HepG2 (cell line): ENCODE measurements at regions not wholly inside any gene's neighbourhood (a gene's known extent, or its start where the extent isn't known, plus 50 kb on each side); places are given as distances from the start of the nearest gene placed in this dataset.

ENCODE experiments used
- ATAC-seq: fragments of 200-7000 bp; cut with Tn5 transposase; 3 replicates; pipeline ENCODE4 v1.9.1; 2020; ENCODE audit warnings: mild to moderate bottlenecking, moderate library complexity
- BruUV-seq: library from RNA; stranded (reverse); fragments of 400-500 nt; replicated peaks from 2 replicates; lab custom pipeline; 2021; lab: Mats Ljungman, UMichigan
- CTCF ChIA-PET: fragments of 300-600 bp; formaldehyde crosslinking; extraction: SDS; loops from one replicate; lab custom pipeline; 2021; ENCODE audit warnings: low total read pairs, inconsistent platforms, low intra/inter-chr PET ratio; lab: Yijun Ruan, JAX
- POLR2A ChIA-PET: fragments of 350-600 bp; sonication (Branson Sonifier 250); formaldehyde crosslinking; loops from one replicate; lab custom pipeline; 2020; ENCODE audit warnings: antibody characterized with exemption, inconsistent platforms; lab: Yijun Ruan, JAX
- DNase-seq: peaks from one replicate; pipeline ENCODE4 v3.0.0-alpha.2; 2015; ENCODE audit warnings: low spot score
- FAIRE-seq: peaks from 3 replicates; lab custom pipeline; 2011; peaks lifted over from hg19 to GRCh38; lab: Jason Lieb, UNC
- H2AFZ ChIP-seq: one replicate; pipeline ENCODE4 v1.6.1; 2011; ENCODE audit warnings: low read length, inconsistent platforms
- H3K27ac ChIP-seq: fragments of 300-600 bp; 3 replicates; pipeline ENCODE4 v1.8.0; 2011; ENCODE audit warnings: mixed run types, mild to moderate bottlenecking, mixed read lengths, low read length, inconsistent platforms; ENCODE audit not compliant: insufficient read depth; ENCODE audit errors: extremely low read length
- H3K27me3 ChIP-seq, 2 experiments: fragments of 200-600 bp in 1 of 2; 2 replicates in 1 of 2; 3 replicates in 1 of 2; pipeline versions ENCODE4 v1.6.0 to v1.8.0; 2011; ENCODE audit warnings: low read length in 2 of 2, mild to moderate bottlenecking in 2 of 2, moderate library complexity in 2 of 2, inconsistent platforms in 1 of 2; ENCODE audit not compliant: insufficient read depth in 2 of 2, control insufficient read depth in 1 of 2
- H3K36me3 ChIP-seq, 2 experiments: fragments of 200-600 bp in 1 of 2; replicated peaks in 1 of 2; 2 replicates in 1 of 2; 3 replicates in 1 of 2; pipeline versions ENCODE4 v1.5.1 to v1.8.0; 2011; ENCODE audit warnings: low read length in 2 of 2, inconsistent platforms in 1 of 2; ENCODE audit not compliant: insufficient read depth in 2 of 2, control insufficient read depth in 1 of 2
- H3K4me1 ChIP-seq: 2 replicates; pipeline ENCODE4 v1.5.1; 2012; ENCODE audit warnings: low read length, inconsistent platforms; ENCODE audit not compliant: insufficient read depth
- H3K4me2 ChIP-seq: 2 replicates; pipeline ENCODE4 v1.6.0; 2011; ENCODE audit warnings: low read depth, low read length, inconsistent platforms
- H3K4me3 ChIP-seq, 3 experiments: fragments of 200-600 bp in 1 of 3; sonication (generic), shearing (Covaris generic) in 1 of 3; replicated peaks in 1 of 3; 2 replicates each; pipeline ENCODE4 v1.5.1; 2011 to 2016; ENCODE audit warnings: low read length in 3 of 3, inconsistent platforms in 2 of 3, low read depth in 2 of 3, mild to moderate bottlenecking in 2 of 3, control low read depth in 1 of 3, mixed read lengths in 1 of 3; ENCODE audit not compliant: insufficient read depth in 1 of 3
- H3K79me2 ChIP-seq: one replicate; pipeline ENCODE4 v1.6.1; 2011; ENCODE audit warnings: low read length, inconsistent platforms; ENCODE audit not compliant: insufficient read depth
- H3K9ac ChIP-seq: 2 replicates; pipeline ENCODE4 v1.6.0; 2011; ENCODE audit warnings: mild to moderate bottlenecking, low read depth, low read length, inconsistent platforms; ENCODE audit not compliant: insufficient read depth
- H3K9me3 ChIP-seq: 2 replicates; pipeline ENCODE4 v1.5.1; 2012; ENCODE audit warnings: mild to moderate bottlenecking, low read length
- H4K20me1 ChIP-seq: 2 replicates; pipeline ENCODE4 v1.6.0; 2011; ENCODE audit warnings: inconsistent platforms, mild to moderate bottlenecking, low read length, moderate library complexity; ENCODE audit not compliant: insufficient read depth
- FOXK2 ChIP-seq: fragments of 450-650 bp; IDR thresholded peaks from 2 replicates; pipeline ENCODE4 v1.6.1; 2016
- IKZF4 ChIP-seq: sonication (generic); formaldehyde crosslinking; IDR thresholded peaks from 2 replicates; pipeline ENCODE4 v1.5.1; 2020; ENCODE audit warnings: borderline replicate concordance, mild to moderate bottlenecking, low read depth, missing genetic modification reagents; ENCODE audit errors: not compliant biosample characterization
- KDM4B ChIP-seq: sonication (generic); formaldehyde crosslinking; IDR thresholded peaks from 2 replicates; pipeline ENCODE4 v1.4.0; 2020; ENCODE audit warnings: missing genetic modification reagents
- MBD4 ChIP-seq: IDR thresholded peaks from 2 replicates; pipeline ENCODE4 v1.6.1; 2012; ENCODE audit warnings: low read length, inconsistent platforms, borderline replicate concordance
- RBAK ChIP-seq: sonication (generic); formaldehyde crosslinking; IDR thresholded peaks from 2 replicates; pipeline ENCODE4 v1.5.1; 2020; ENCODE audit warnings: mild to moderate bottlenecking, missing genetic modification reagents
- SRSF9 ChIP-seq: fragments of 200-400 bp; formaldehyde crosslinking; IDR thresholded peaks from 2 replicates; pipeline ENCODE4 v1.6.1; 2018; ENCODE audit warnings: borderline replicate concordance, mild to moderate bottlenecking, low read depth, low read length; ENCODE audit not compliant: insufficient read depth, poor library complexity, severe bottlenecking
- ZBTB1 ChIP-seq: sonication (generic); formaldehyde crosslinking; IDR thresholded peaks from 2 replicates; pipeline ENCODE4 v1.4.0; 2020; ENCODE audit warnings: missing genetic modification reagents, borderline replicate concordance
- ZFX ChIP-seq: sonication (generic); formaldehyde crosslinking; IDR thresholded peaks from 2 replicates; pipeline ENCODE4 v1.4.0; 2020; ENCODE audit warnings: mild to moderate bottlenecking, low read depth, missing genetic modification reagents, moderate library complexity
- ZNF180 ChIP-seq: sonication (generic); formaldehyde crosslinking; IDR thresholded peaks from 2 replicates; pipeline ENCODE4 v1.4.0; 2020; ENCODE audit warnings: low read depth, missing genetic modification reagents, borderline replicate concordance
- ZNF326 ChIP-seq: sonication (generic); formaldehyde crosslinking; IDR thresholded peaks from 2 replicates; pipeline ENCODE4 v1.4.0; 2020; ENCODE audit warnings: missing genetic modification reagents, borderline replicate concordance
- ZNF776 ChIP-seq: sonication (generic); formaldehyde crosslinking; IDR thresholded peaks from 2 replicates; pipeline ENCODE4 v1.4.0; 2020; ENCODE audit warnings: mild to moderate bottlenecking, missing genetic modification reagents
- in situ Hi-C: cut with HindIII; loops from 2 replicates; pipeline ENCODE4 v1.10.0; 2017; ENCODE audit warnings: low pct_unique_long_range_greater_than_20kb; ENCODE audit not compliant: extremely low pct_ligation_motif_present
- intact Hi-C: fragments of 100-400 bp; cut with micrococcal nuclease; formaldehyde crosslinking; loops from one replicate; pipeline ENCODE4 v1.10.0; 2022; ENCODE audit not compliant: unreplicated experiment
- TF ChIP-seq, protein P1 (sequence below): sonication (generic); formaldehyde crosslinking; IDR thresholded peaks from 2 replicates; pipeline ENCODE4 v1.5.0; 2020; ENCODE audit warnings: missing genetic modification reagents
- TF ChIP-seq, protein P2 (sequence below): sonication (generic); formaldehyde crosslinking; IDR thresholded peaks from 2 replicates; pipeline ENCODE4 v1.8.0; 2022; ENCODE audit warnings: mild to moderate bottlenecking, missing genetic modification reagents, moderate library complexity

DNA sequence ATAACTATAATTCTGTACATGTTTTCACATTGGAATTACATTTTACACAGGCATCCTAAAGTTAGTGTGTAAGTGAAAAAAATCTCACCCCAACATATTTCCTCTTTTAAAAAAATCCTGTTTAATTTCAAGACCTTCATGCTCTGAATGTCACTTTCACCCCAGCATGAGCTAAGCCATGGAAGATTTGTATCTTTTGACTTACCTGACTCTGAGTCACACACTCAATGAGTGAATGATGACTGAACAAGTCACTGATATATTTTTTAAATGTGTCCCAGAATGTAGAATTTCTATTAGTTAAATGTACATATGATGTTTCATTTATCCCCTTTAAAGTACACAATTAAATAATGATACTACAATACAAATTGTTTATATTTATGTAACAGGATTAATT is 199.9 kb upstream of the RBMS3 start:
- Histone ChIP-seq H3K4me3 (no peak overlapping the region), H3K4me2 (no peak overlapping the region), H3K4me1 (no peaks in the 10 kb centered on the region), H3K27me3 (no peaks in the 10 kb centered on the region), H3K9me3 (peaks cover 4% of the 10 kb centered on the region; the same call in 1 of the 2 replicates), H4K20me1 (no peaks in the 10 kb centered on the region), H2AFZ (no peak overlapping the region), H3K79me2 (no peaks in the 10 kb centered on the region), H3K36me3 (no peaks in the 10 kb centered on the region), H3K27ac (no peak overlapping the region), H3K9ac (no peak overlapping the region)
- no peak for DNase-seq
- in situ Hi-C loops (no loop called here), intact Hi-C loops (no loop called here)
- CTCF ChIA-PET = no interaction called here
- no peak for TF ChIP-seq SRSF9
- TF ChIP-seq ZNF180 (CRISPR knock-in tag) = no peak
- no peak for TF ChIP-seq ZNF326 (CRISPR knock-in tag)
- no peak for TF ChIP-seq ZBTB1 (CRISPR knock-in tag)
- TF ChIP-seq RBAK = no peak
- TF ChIP-seq, protein P1, sequence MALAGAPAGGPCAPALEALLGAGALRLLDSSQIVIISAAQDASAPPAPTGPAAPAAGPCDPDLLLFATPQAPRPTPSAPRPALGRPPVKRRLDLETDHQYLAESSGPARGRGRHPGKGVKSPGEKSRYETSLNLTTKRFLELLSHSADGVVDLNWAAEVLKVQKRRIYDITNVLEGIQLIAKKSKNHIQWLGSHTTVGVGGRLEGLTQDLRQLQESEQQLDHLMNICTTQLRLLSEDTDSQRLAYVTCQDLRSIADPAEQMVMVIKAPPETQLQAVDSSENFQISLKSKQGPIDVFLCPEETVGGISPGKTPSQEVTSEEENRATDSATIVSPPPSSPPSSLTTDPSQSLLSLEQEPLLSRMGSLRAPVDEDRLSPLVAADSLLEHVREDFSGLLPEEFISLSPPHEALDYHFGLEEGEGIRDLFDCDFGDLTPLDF (CRISPR knock-in tag) = no peak
- TF ChIP-seq MBD4 = no peak
- no peak for TF ChIP-seq ZNF776 (CRISPR knock-in tag)
- no peak for TF ChIP-seq FOXK2
- TF ChIP-seq KDM4B (CRISPR knock-in tag) = no peak
- TF ChIP-seq ZFX (CRISPR knock-in tag) = no peak
- TF ChIP-seq, protein P2, sequence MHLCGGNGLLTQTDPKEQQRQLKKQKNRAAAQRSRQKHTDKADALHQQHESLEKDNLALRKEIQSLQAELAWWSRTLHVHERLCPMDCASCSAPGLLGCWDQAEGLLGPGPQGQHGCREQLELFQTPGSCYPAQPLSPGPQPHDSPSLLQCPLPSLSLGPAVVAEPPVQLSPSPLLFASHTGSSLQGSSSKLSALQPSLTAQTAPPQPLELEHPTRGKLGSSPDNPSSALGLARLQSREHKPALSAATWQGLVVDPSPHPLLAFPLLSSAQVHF (CRISPR knock-in tag) = no peak
- TF ChIP-seq IKZF4 = no peak
- POLR2A ChIA-PET = no interaction called here
- ATAC-seq = no peak
- no TSS peak for BruUV-seq
- no peak for FAIRE-seq
